ENCODE measurements at regions not wholly inside any gene's neighbourhood (a gene's known extent, or its start where the extent isn't known, plus 50 kb on each side); places are given as distances from the start of the nearest gene placed in this dataset.
A peak's percentile ranks its signal among the peaks of the same experiment; 100 is the strongest.

DNA sequence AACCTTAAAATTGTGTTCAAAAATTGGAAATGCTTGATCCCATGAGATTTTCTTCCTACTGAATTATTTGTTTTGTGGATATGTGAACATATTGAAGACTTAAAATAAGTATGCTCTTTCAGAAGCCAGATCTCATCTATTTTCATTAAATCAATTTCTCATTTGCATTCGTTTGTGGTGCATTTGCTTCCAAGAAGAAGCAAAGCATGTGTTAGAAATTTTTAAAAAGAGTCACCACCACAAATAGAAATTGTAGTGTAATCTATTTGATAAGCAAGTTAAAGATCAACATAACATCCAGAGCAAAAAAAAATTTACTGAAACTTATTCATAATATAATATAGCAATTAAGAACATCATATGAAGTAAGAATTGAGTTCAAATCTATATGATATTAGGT is 300.9 kb upstream of the SYT4 start:
- DNase-seq = no peak

- DNase-seq = no peak
Observed at GRCh38 chr18:43578706-43579105, 301.4 kb upstream of the SYT4 start.

DNA sequence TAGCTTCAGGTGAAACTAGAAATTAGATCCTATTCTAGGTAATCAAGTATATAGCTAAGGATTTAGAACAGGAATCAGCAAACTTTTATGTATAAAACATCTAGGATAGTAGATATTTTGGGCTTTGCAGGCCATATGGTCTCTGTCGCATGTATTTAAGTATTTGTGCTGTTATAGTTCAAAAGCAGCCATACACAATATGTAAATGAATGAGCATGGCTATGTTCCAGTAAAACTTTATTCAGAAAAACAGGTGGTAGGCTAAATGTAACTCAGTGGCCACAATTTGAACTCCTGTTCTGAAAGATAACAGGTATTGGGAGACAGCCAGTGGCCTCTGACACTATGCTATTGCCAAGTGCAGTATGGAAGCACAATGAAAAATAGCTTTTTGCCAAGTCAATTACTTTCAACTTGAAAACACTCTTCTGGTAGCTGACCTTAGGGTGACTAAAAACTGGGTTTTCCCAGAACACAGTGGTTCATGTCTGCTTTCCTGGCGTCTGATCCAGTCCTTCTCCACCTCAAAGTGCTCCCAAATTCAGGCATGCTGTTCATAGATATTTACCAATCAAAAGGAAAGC is 304.7 kb upstream of the SYT4 start:
- no peak for DNase-seq

- DNase-seq = peak; percentile 59
Observed at GRCh38 chr18:43587538-43588153, 310.4 kb upstream of the SYT4 start.

- DNase-seq = no peak
Observed at GRCh38 chr18:43588838-43589237, 311.5 kb upstream of the SYT4 start.

- no peak for DNase-seq
Observed at GRCh38 chr18:43589611-43590151, 312.4 kb upstream of the SYT4 start.

- no peak for DNase-seq
Observed at GRCh38 chr18:43590182-43590903, 313.1 kb upstream of the SYT4 start.

DNA sequence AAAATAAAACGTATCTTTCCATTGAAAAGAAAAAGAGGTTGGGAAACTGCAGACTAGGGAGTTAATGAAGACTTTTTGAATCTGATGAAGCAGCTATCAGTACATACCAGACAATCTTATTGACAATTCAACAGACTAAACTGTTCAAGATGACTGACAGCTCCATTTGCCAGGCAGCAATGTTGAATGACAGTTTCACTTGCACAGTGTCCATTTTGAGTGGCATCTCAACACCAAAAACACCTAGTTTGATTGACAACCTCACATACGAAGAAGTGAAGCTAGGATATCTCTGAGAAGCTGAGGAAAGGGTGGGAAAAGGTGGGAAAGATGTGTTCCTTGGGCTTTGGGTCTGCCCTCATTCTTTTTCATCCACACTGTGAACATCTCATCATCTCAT is 315.0 kb upstream of the SYT4 start:
- no peak for DNase-seq

GRCh38 chr18:43596105-43596712 is 318.9 kb upstream of the SYT4 start:
- DNase-seq = peak; percentile 58

- DNase-seq = no peak
Observed at GRCh38 chr18:43601432-43601831, 324.1 kb upstream of the SYT4 start.

- DNase-seq = no peak
Observed at GRCh38 chr18:43605224-43605623, 327.9 kb upstream of the SYT4 start.

DNA sequence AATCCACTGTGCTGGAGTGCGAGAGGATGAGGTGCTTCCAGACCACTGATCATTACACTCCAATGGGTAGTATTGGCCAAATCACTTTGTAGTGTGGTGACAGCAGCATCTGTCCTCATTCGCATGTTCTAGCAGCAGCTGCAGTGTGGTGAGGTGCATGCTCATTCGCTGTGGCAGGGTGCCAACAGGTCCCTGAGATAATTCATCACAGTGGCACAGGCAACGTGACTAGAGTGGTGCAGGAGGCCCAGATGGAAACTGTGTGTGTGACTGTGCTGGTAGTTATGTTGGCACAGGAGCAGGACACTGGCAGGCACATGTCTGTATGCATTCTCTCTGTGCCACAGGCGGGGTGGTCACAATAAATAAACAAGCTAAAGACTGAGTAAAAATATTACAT is 329.5 kb upstream of the SYT4 start:
- no peak for DNase-seq

DNA sequence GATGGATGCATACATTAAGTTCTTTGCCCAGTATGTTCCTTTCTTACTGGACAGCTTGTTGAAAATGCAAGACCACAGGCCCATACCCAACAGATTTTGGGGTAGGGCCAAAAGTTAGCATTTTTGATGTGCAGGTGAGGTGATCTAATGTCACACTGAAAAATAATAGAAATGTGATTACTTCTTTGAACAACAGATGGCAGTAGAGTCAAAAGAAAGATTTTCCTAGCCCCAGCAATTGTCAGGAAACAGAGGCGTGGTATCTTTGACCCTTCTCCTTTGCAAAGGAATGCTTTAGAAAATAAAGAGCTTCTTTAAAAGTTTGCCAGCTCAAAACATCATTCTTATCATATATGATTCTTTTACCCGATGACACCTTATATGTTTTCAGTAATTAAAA is 343.6 kb upstream of the SYT4 start:
- DNase-seq = peak; percentile 49

DNA sequence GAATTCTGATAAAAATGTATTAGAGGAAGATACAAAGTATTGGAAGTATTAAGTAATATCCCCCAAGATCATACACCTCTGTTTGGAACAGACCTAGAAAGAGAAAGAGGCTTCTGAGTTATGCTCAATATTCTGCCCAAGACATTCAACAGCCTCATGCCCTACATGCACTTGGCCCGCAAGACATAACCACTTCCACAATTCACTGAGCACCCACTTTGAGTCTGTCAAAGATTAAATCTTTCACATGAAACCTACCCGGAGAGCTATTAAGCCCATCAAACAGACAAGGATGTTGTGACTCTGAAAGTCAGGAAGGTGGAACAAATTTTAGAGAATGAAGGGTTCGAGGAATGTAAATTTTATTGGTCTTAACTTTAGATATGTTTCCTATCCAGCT is 344.7 kb upstream of the SYT4 start:
- DNase-seq = no peak

GRCh38 chr18:43625582-43625981 is 348.3 kb upstream of the SYT4 start:
- no peak for DNase-seq

DNA sequence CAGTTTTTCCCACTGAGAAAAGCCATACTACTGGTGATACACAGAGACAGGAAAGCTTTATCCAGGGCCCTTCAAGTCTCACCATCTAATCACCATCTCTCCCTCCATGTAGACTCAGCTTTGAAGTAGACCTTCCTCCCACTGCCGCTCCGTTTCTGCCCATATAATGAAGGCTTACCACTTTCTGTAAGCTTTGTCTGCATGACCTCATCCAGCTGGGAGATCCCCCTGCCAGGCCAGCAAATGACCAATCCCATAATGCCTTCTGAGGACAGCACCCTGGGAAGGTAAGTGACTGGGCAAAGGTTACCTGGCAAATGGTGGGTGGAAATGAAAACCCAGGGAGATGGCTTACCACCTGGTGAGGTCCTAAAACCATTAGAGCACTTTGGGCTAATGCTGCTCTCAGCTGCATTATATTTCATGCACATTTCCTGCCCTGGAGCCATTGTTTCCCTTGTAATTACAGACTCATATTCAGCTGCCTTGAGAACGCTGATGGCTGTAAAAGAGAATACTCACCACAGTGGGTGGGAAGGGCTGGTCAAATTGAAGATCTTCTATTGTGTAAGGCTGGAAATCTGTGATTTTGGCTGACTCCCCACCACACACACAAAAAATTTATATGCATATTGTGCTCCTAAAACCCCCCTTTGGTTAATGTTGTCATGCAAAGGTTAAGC is 350.7 kb upstream of the SYT4 start:
- DNase-seq = no peak

GRCh38 chr18:43634994-43635393 is 357.7 kb upstream of the SYT4 start:
- DNase-seq = no peak

DNA sequence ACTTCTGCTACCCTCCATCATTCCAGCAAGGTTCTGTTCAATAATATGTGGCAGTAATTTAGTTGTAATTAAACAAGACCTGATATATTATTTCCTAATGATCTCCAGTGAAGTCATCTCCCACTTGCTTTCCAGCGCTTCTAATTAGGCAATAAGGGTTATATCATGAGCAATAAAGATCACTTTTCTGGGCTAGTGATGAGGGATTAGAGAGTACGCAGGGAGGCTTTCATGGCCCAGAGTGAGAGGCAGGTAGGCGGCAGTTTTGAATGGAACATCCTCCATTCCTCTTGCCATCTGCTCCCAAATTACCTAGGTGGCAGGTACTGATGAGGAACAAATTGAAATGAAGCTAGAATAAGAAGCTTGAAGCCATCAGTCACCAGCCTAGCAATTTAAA is 358.1 kb upstream of the SYT4 start:
- DNase-seq = no peak

DNA sequence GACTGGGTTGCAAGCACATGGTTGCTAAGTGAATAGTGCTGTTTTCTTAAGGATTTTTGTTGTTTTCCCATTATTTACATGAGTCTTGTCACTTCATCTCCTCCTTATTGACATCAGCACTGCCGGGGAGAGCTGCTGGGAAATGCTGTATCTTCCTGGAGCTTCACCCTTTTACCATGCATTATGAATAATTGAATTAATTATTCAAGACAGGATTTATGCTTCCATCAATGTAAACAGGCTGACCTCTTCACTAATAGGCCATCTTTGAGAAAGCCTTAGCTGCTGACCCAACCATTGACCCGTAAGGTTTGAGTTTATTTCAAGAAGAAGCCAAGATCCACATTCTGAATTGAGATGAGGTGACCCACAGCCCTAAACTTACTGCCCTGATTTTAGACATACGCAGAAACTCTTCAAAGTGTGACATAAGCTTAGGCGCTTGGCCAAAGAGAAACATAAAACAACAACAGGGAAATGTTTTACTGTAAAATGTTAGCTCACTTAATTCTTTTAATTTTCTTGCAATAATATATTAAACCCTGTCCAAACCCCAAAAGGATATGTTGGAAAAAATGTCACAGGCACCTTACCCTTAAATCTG is 365.5 kb upstream of the SYT4 start:
- DNase-seq = no peak

DNA sequence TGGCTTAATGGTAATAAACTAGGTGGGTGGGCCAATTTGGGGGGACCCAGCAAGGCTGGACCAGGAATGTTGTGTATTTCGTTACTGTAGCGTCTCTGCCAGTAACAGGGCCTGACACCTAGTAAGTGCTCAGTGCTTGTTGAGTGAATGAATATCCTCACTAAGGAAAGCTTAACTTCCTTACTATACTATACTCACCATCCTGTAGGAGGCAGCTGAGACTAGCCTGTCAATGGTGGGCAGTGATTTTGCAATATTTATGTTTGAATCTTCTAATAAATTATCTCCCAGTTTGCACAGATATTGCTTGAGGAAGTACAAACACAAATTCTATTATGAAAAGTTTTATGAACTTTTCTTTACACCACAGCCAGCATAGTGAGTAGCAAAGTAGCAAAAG is 370.7 kb upstream of the SYT4 start:
- DNase-seq = no peak

- DNase-seq = no peak
Observed at GRCh38 chr18:43649649-43650357, 372.5 kb upstream of the SYT4 start.

DNA sequence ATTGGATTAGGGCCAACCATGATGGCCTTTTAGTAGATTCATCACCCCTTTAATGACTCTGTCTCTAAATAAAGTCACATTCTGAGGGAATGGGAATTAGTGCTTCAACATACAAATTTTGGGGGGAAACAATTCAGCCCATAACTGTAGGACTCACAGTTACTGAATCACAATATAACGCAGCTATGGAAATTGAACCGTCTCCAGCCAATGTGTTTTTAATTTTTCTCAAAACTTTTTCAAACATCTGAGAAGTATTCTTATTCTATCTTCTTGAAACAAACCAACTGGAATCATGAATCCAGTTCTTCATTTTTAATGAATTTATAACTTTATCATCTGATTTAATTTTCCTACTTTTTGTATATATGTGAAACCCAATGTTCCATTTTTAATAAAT is 373.1 kb upstream of the SYT4 start:
- DNase-seq = no peak
